Stimulated activated CD8-positive, alpha-beta memory T cell treated with anti-CD3 and anti-CD28 coated beads, Interleukin-15, amount 100 ng/mL, for 1 hour (primary cell): ENCODE measurements at regions not wholly inside any gene's neighbourhood (a gene's known extent, or its start where the extent isn't known, plus 50 kb on each side); places are given as distances from the start of the nearest gene placed in this dataset.

Source experiments
- DNase-seq: peaks from one replicate; pipeline ENCODE4 v3.0.0-alpha.2; 2020; ENCODE audit warnings: low read depth

- DNase-seq, result no peak
Measured at GRCh38 chr6:170177772-170178560, 112.9 kb downstream of the DLL1 start.

DNA sequence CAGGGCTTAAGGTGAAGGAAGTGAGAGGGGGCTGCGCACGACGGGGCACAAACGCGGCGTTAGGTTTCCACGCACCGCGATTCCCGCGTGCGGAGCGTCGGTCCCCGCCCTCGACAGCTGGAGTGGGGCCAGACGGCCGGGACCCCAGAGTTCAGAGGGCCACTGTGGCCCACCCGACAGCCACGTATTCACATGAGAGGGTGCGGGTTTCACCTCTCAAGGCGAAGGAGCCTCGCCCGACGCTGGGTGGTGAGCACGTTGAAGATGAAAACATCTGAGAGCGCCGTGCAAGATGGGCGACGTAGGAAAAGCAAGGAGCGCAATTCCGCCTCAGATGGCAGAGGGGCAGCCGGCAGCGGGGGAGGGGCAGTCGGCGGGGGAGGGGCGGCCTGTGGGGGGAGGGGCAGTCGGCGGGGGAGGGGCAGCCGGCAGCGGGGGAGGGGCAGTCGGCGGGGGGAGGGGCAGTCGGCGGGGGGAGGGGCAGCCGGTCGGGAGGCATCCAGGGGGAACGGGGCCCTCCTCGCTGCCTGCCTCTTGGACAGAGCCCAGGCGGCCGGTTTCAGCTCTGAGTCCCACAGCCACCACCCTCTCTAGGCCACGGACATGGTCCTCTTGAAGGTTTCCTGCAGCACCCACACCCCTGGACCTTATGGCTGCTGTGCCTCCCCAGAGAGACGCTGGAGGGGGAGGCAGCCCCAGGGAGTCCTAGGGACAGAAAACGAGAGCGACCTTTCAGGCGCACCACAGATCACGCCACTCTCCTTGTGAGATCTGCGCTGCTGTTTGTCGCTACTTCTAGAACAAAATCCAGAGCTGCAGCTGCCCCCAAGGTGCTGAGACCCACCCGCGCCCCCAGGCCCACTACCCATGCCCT, 113.7 kb downstream of the DLL1 start:
- DNase-seq, result no peak

DNA sequence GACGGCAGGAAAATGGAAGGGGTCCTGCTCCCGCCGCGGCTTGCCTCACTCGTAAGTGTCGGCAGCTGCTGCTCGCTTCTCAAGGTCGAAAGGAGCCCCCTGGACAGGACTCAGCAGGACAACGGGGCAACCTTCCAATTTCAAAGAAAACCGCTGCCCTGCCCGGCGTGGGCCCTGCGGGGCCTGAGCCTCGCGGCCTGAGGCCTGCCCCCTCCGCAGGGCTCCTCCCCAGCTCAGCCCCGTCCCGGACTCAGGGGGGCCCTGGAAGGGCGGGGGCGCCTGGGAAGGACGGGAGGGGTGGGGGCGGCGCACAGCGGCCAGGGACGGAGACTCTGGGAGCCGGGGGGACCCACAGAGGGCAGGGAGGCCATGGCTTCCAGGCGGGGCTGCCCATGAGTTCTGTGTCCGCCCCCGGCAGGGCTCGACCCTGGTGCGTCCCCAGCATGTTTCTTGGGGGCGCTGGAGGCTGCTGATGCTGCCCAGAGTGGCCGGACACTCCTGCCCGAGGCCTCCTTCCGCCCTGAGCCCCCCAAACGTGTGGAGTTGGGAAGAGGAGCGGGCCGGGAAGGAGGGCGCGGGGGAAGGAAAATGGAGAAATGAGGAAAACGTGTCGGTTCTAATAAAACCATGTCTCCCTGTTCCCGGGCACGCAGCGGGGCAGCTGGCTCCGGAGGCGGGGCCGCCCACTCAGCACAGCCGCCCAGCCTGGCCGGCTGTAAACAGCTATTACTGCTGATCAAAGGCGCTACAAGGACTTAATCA, 114.6 kb downstream of the DLL1 start:
- no peak for DNase-seq

DNA sequence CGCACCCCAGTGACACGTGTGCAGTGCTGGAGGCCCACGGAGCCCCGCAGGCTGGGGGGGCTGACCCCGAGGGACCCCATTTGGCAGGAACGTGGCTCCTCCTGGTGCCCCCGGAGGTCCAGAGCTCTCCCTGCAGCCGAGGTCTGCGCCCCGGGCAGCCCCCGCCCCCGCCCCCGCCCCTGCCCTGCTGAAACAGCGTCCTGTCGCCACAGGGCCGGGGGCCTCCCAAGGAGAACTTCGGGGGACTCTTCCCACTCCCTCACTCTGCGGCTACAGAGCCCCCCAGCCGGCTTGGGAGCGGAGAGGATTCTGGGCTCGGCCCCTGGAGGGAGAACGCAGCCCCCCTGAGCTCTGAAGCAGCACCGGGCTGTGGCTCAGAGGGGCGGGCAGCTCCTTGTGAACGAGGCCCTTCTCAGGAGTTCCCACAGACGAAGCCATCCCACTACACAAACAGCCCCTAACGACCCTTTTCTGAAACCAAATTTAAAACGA, 115.2 kb downstream of the DLL1 start:
- no peak for DNase-seq

GRCh38 chr6:170174771-170175643, 115.9 kb downstream of the DLL1 start:
- no peak for DNase-seq

- no peak for DNase-seq
Measured at GRCh38 chr6:170174124-170174770, 116.6 kb downstream of the DLL1 start.

- DNase-seq, result no peak
Measured at GRCh38 chr6:170173335-170173881, 117.5 kb downstream of the DLL1 start.

DNA sequence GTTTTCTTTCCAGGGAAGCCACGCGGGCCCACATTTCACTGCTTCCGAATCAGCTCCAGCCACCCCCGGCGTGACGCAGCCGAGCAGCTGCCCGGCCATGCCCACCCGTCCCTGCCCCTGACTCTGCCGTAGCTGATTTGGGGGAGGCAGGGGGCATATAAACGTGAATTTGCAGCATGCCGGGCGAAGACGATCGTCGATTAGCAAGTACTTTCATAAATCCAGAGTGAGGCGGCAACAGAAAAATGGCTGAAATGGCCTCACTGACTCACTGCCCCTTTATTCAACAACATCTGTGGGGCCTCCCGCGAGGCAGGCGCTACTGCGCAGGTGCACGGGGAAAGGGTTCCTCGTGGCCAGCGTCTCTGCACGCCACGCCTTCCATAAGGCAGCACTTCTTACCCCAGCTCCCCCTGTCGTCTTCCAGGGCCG, 118.0 kb downstream of the DLL1 start:
- DNase-seq, result no peak

DNA sequence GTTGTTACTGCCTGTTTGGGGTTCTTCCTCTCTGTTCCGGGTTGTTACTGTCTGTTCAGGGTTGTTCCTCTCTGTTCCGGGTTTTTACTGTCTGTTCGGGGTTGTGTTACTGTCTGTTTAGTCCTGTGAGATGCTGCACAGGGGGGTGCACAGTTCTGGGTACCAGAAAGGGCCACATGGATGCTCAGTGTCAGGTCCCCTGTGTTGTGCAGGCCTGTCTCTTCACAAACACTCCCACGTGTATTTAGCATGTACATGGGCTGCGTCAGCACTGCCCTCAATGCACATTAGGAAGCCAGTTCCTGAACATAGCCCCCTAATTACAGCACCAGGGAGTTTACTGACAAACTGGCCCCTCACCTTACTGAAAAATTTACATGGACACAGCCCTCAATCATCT, 118.5 kb downstream of the DLL1 start:
- no peak for DNase-seq

GRCh38 chr6:170167657-170168159, 123.2 kb downstream of the DLL1 start:
- no peak for DNase-seq

- no peak for DNase-seq
Measured at GRCh38 chr6:170166511-170167122, 124.3 kb downstream of the DLL1 start.

- no peak for DNase-seq
Measured at GRCh38 chr6:170165471-170166117, 125.3 kb downstream of the DLL1 start.

GRCh38 chr6:170165085-170165470, 125.8 kb downstream of the DLL1 start:
- no peak for DNase-seq

DNA sequence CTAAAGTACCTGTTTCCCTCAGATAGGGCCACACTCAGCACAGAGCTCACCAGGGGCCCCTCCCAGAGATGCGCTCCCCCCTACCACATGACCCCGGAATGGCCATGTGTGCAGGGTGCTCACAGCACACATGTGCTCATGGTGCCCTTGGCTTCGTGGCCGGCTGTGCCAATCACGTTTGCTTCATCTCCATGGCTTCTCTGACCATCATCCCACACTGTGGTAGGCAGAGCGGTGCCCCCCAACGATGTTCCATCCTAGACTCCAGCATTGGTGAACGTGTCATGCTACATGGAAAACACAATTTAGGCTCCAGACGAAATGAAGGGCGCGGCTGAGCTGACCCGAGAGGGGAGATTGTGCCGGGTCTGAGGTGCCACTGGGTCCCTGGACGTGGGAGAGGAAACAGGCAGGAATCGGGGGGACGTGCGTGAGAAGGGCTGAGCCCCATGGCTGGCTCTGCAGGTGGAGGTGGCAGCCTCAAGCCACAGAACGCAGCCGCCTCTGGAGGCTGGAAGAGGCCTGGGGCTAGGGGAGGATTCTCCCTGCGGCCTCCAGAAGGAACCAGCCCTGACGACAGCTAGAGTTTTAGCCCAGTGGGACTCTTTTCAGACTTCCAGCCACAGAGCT, 126.5 kb downstream of the DLL1 start:
- no peak for DNase-seq

GRCh38 chr6:170163405-170164170, 127.3 kb downstream of the DLL1 start:
- DNase-seq, result no peak

GRCh38 chr6:170162775-170163404, 128.0 kb downstream of the DLL1 start:
- no peak for DNase-seq

GRCh38 chr6:170162011-170162774, 128.7 kb downstream of the DLL1 start:
- no peak for DNase-seq
